BJ (cell line): ENCODE measurements at regions not wholly inside any gene's neighbourhood (a gene's known extent, or its start where the extent isn't known, plus 50 kb on each side); places are given as distances from the start of the nearest gene placed in this dataset.

Experiments
- CTCF ChIA-PET: fragments of 350-600 bp; formaldehyde crosslinking; extraction: SDS; loops from one replicate; lab custom pipeline; 2021; ENCODE audit warnings: antibody characterized with exemption, inconsistent platforms; lab: Yijun Ruan, JAX
- POLR2A ChIA-PET: fragments of 300-600 bp; sonication (Branson Sonifier 250); formaldehyde crosslinking; extraction: SDS; loops from one replicate; lab custom pipeline; 2021; ENCODE audit warnings: antibody characterized with exemption; lab: Charles Lee
- DNase-seq: peaks from one replicate; pipeline ENCODE4 v3.0.0-alpha.2; 2011; ENCODE audit warnings: low read depth
- H3K27me3 ChIP-seq: 2 replicates; pipeline ENCODE4 v1.6.0; 2011; ENCODE audit warnings: low read length; ENCODE audit not compliant: control insufficient read depth, insufficient read depth
- H3K36me3 ChIP-seq: 2 replicates; pipeline ENCODE4 v1.5.1; 2011; ENCODE audit warnings: low read length; ENCODE audit not compliant: control insufficient read depth, insufficient read depth
- H3K4me3 ChIP-seq: 2 replicates; pipeline ENCODE4 v1.5.1; 2011; ENCODE audit warnings: low read depth, mild to moderate bottlenecking, control low read depth, low read length
- CTCF ChIP-seq: IDR thresholded peaks from 2 replicates; pipeline ENCODE4 v1.5.1; 2011; ENCODE audit warnings: low read depth, mild to moderate bottlenecking, control low read depth, inconsistent platforms, low read length, moderate library complexity; ENCODE audit not compliant: insufficient read depth

GRCh38 chr10:9987197-9987596 is 1030.5 kb upstream of the CELF2 start:
- CTCF ChIA-PET = no interaction called here
- H3K4me3 ChIP-seq = no peak overlapping the region
- no peak for DNase-seq
- H3K27me3 ChIP-seq = no peaks in the 10 kb centered on the region
- H3K36me3 ChIP-seq = no peaks in the 10 kb centered on the region
- POLR2A ChIA-PET = no interaction called here
- TF ChIP-seq CTCF = no peak

- ChIA-PET POLR2A (no interaction called here), CTCF (interaction anchor here (1.0 kb wide), 1 partner anchor 8 kb away, joined by 4 read pairs; no protein-coding TSS in a partner anchor)
- no peak for DNase-seq
- Histone ChIP-seq H3K27me3 (no peaks in the 10 kb centered on the region), H3K4me3 (no peak overlapping the region), H3K36me3 (no peaks in the 10 kb centered on the region)
- TF ChIP-seq CTCF = no peak
Observed at GRCh38 chr10:9992661-9993060, 1025.0 kb upstream of the CELF2 start.

- ChIA-PET POLR2A (no interaction called here), CTCF (no interaction called here)
- DNase-seq = no peak
- TF ChIP-seq CTCF = no peak
- Histone ChIP-seq H3K27me3 (no peaks in the 10 kb centered on the region), H3K4me3 (no peak overlapping the region), H3K36me3 (no peaks in the 10 kb centered on the region)
Observed at GRCh38 chr10:9994131-9994530, 1023.5 kb upstream of the CELF2 start.

GRCh38 chr10:9999627-10000026 is 1018.0 kb upstream of the CELF2 start:
- Histone ChIP-seq H3K4me3 (no peak overlapping the region), H3K27me3 (no peaks in the 10 kb centered on the region), H3K36me3 (no peaks in the 10 kb centered on the region)
- ChIA-PET POLR2A (no interaction called here), CTCF (interaction anchor here (0.6 kb wide), 1 partner anchor 14 kb away, joined by 3 read pairs; no protein-coding TSS in a partner anchor)
- no peak for TF ChIP-seq CTCF
- no peak for DNase-seq

- ChIA-PET CTCF (no interaction called here), POLR2A (no interaction called here)
- DNase-seq = no peak
- TF ChIP-seq CTCF = no peak
- H3K4me3 ChIP-seq = no peak overlapping the region
- no peaks in the 10 kb centered on the region for H3K36me3 ChIP-seq
- no peaks in the 10 kb centered on the region for H3K27me3 ChIP-seq
Observed at GRCh38 chr10:10007957-10008356, 1009.7 kb upstream of the CELF2 start.
